K562 (cell line): ENCODE measurements at regions not wholly inside any gene's neighbourhood (a gene's known extent, or its start where the extent isn't known, plus 50 kb on each side); places are given as distances from the start of the nearest gene placed in this dataset.
A peak's percentile ranks its signal among the peaks of the same experiment; 100 is the strongest.

Experiments
- ATAC-seq: fragments of 200-7000 bp; cut with Tn5 transposase; 3 replicates; pipeline ENCODE4 v1.9.1; 2020; ENCODE audit warnings: moderate library complexity
- BruUV-seq: library from RNA; stranded (reverse); fragments of 400-500 nt; replicated peaks from 2 replicates; lab custom pipeline; 2021; lab: Mats Ljungman, UMichigan
- CTCF ChIA-PET: fragments of 300-600 bp; formaldehyde crosslinking; extraction: SDS; loops from one replicate; lab custom pipeline; 2021; ENCODE audit warnings: low intra/inter-chr PET ratio; lab: Yijun Ruan, JAX
- POLR2A ChIA-PET: fragments of 300-600, 350-650 bp; sonication (Branson Sonifier 250); formaldehyde crosslinking; extraction: SDS; loops from one replicate; lab custom pipeline; 2021; ENCODE audit warnings: antibody characterized with exemption, inconsistent platforms; lab: Yijun Ruan, JAX
- DNase-seq, 4 experiments: peaks; one replicate each; pipeline versions ENCODE4 v3.0.0 to v3.0.0-alpha.2; 2011 to 2018; ENCODE audit warnings: low spot score in 3 of 4, mixed read lengths in 3 of 4; ENCODE audit errors: extremely low read depth in 1 of 4
- FAIRE-seq: peaks from 2 replicates; lab custom pipeline; 2011; peaks lifted over from hg19 to GRCh38; lab: Jason Lieb, UNC
- H2AFZ ChIP-seq: 2 replicates; pipeline ENCODE4 v1.6.0; 2011; ENCODE audit warnings: low read depth, low read length, control low read depth, inconsistent platforms
- H3K27ac ChIP-seq: fragments of 200-600 bp; 3 replicates; pipeline ENCODE4 v1.8.0; 2011; ENCODE audit warnings: low read depth, mild to moderate bottlenecking, control low read depth, inconsistent platforms, low read length, moderate library complexity, mixed read lengths; ENCODE audit errors: extremely low read depth
- H3K27me3 ChIP-seq, 2 experiments: fragments of 300-600 bp in 1 of 2; 2 replicates in 1 of 2; 3 replicates in 1 of 2; pipeline versions ENCODE4 v1.6.0 to v1.8.0; 2011; ENCODE audit warnings: inconsistent platforms in 2 of 2, low read length in 2 of 2, mild to moderate bottlenecking in 1 of 2, mixed read lengths in 1 of 2, moderate library complexity in 1 of 2; ENCODE audit not compliant: control insufficient read depth in 2 of 2, insufficient read depth in 2 of 2
- H3K36me3 ChIP-seq: fragments of 300-600 bp; 3 replicates; pipeline ENCODE4 v1.8.0; 2011; ENCODE audit warnings: mild to moderate bottlenecking, low read length, inconsistent platforms; ENCODE audit not compliant: control insufficient read depth, insufficient read depth
- H3K4me1 ChIP-seq, 2 experiments: fragments of 200-600 bp in 1 of 2; replicated peaks in 1 of 2; 2 replicates in 1 of 2; 3 replicates in 1 of 2; pipeline versions ENCODE4 v1.5.1 to v1.8.0; 2011; ENCODE audit warnings: inconsistent platforms in 2 of 2, low read length in 2 of 2, mild to moderate bottlenecking in 1 of 2, mixed read lengths in 1 of 2, moderate library complexity in 1 of 2; ENCODE audit not compliant: control insufficient read depth in 2 of 2, insufficient read depth in 2 of 2
- H3K4me2 ChIP-seq: 2 replicates; pipeline ENCODE4 v1.6.1; 2011; ENCODE audit warnings: low read length, control low read depth, inconsistent platforms, mixed read lengths; ENCODE audit not compliant: insufficient read depth
- H3K4me3 ChIP-seq: fragments of 200-600 bp; sonication (generic), shearing (Covaris generic); 2 replicates; pipeline ENCODE4 v1.5.1; 2016; ENCODE audit warnings: control low read depth, inconsistent platforms
- H3K79me2 ChIP-seq: fragments of 200-600 bp; 3 replicates; pipeline ENCODE4 v1.8.0; 2011; ENCODE audit warnings: low read length, inconsistent platforms; ENCODE audit not compliant: control insufficient read depth, insufficient read depth
- H3K9ac ChIP-seq, 2 experiments: 2 replicates each; pipeline versions ENCODE4 v1.6.0 to v1.6.1; 2011; ENCODE audit warnings: low read depth in 2 of 2, low read length in 2 of 2, control low read depth in 1 of 2, inconsistent platforms in 1 of 2, mild to moderate bottlenecking in 1 of 2, mixed read lengths in 1 of 2; ENCODE audit not compliant: insufficient read depth in 1 of 2
- H3K9me1 ChIP-seq: one replicate; pipeline ENCODE4 v1.6.0; 2011; ENCODE audit warnings: inconsistent platforms, mild to moderate bottlenecking, low read length, moderate library complexity; ENCODE audit not compliant: control insufficient read depth, insufficient read depth
- H3K9me3 ChIP-seq: replicated peaks from 2 replicates; pipeline ENCODE4 v1.5.1; 2011; ENCODE audit warnings: low read depth, low read length, inconsistent platforms; ENCODE audit not compliant: control insufficient read depth, insufficient read depth
- H4K20me1 ChIP-seq: replicated peaks from 2 replicates; pipeline ENCODE4 v1.6.1; 2011; ENCODE audit warnings: low read length, inconsistent platforms, mixed read lengths; ENCODE audit not compliant: control insufficient read depth, insufficient read depth
- C11orf30 ChIP-seq: fragments of 450-650 bp; IDR thresholded peaks from 2 replicates; pipeline ENCODE4 v1.6.1; 2016; ENCODE audit warnings: low read depth, mild to moderate bottlenecking
- CTBP1 ChIP-seq: fragments of 450-650 bp; IDR thresholded peaks from 2 replicates; pipeline ENCODE4 v1.6.1; 2016; ENCODE audit warnings: borderline replicate concordance
- EP400 ChIP-seq: fragments of 450-650 bp; IDR thresholded peaks from 2 replicates; pipeline ENCODE4 v1.6.1; 2017; ENCODE audit warnings: antibody characterized with exemption, mild to moderate bottlenecking, moderate library complexity
- FOS ChIP-seq: IDR thresholded peaks from 3 replicates; pipeline ENCODE4 v1.6.1; 2011; ENCODE audit not compliant: insufficient read length; ENCODE audit errors: extremely low read depth
- KDM1A ChIP-seq, 2 experiments: fragments of 450-650 bp; IDR thresholded peaks; 2 replicates each; pipeline ENCODE4 v1.6.1; 2016; ENCODE audit warnings: mild to moderate bottlenecking in 2 of 2
- MAFF ChIP-seq: IDR thresholded peaks from 2 replicates; pipeline ENCODE4 v1.6.1; 2012; ENCODE audit warnings: low read length, improper control_type of control experiment
- MAFG ChIP-seq: fragments of 450-650 bp; conservative IDR thresholded peaks from 2 replicates; pipeline ENCODE4 v1.6.1; 2016; ENCODE audit warnings: missing genetic modification characterization, missing compliant biosample characterization
- MAFK ChIP-seq: IDR thresholded peaks from 2 replicates; pipeline ENCODE4 v1.6.1; 2011; ENCODE audit warnings: low read length, improper control_type of control experiment
- MYBL2 ChIP-seq, 2 experiments: fragments of 450-650 bp in 1 of 2; sonication (generic) in 1 of 2; formaldehyde crosslinking in 1 of 2; IDR thresholded peaks; 2 replicates each; pipeline versions ENCODE4 v1.6.1 to v1.8.1; 2017 to 2022; ENCODE audit warnings: borderline replicate concordance in 1 of 2, inconsistent platforms in 1 of 2, low read depth in 1 of 2, mild to moderate bottlenecking in 1 of 2, missing genetic modification reagents in 1 of 2, moderate library complexity in 1 of 2
- NR2F6 ChIP-seq: fragments of 450-650 bp; formaldehyde crosslinking; IDR thresholded peaks from 2 replicates; pipeline ENCODE4 v1.4.0; 2020; ENCODE audit warnings: mild to moderate bottlenecking
- PTRF ChIP-seq: fragments of 450-650 bp; IDR thresholded peaks from 2 replicates; pipeline ENCODE4 v1.6.1; 2016; ENCODE audit warnings: mild to moderate bottlenecking, missing genetic modification characterization, missing compliant biosample characterization
- RAD21 ChIP-seq, 2 experiments: fragments of 250-450 bp in 1 of 2; fragments of 450-650 bp in 1 of 2; sonication (Bioruptor Pico) in 1 of 2; formaldehyde crosslinking in 1 of 2; IDR thresholded peaks in 1 of 2; conservative IDR thresholded peaks in 1 of 2; 2 replicates each; pipeline versions ENCODE4 v1.4.0 to v1.8.0; 2020 to 2022; ENCODE audit warnings: mild to moderate bottlenecking in 2 of 2, moderate library complexity in 1 of 2
- SREBF2 ChIP-seq: sonication (generic); formaldehyde crosslinking; IDR thresholded peaks from 2 replicates; pipeline ENCODE4 v1.4.0; 2020; ENCODE audit warnings: mild to moderate bottlenecking, missing genetic modification reagents
- ZNF316 ChIP-seq: fragments of 450-650 bp; IDR thresholded peaks from 2 replicates; pipeline ENCODE4 v1.6.1; 2016
- WGBS: fragments of 100-300 bp; shearing (Covaris generic); methylation state at CpG from one replicate; pipeline ENCODE4 v1.1.6; 2016; ENCODE audit warnings: low coverage, mixed read lengths; ENCODE audit not compliant: insufficient coverage; ENCODE audit errors: missing lambda C conversion rate; 5-methylcytosine and 5-hydroxymethylcytosine counted together
- in situ Hi-C: fragments of 300-500 bp; cut with MboI; formaldehyde crosslinking; loops from 4 replicates; pipeline ENCODE4 v1.15.0; 2018; ENCODE audit warnings: inconsistent platforms, mixed read lengths
- intact Hi-C: fragments of 100-400 bp; cut with micrococcal nuclease; formaldehyde crosslinking; loops from 2 replicates; pipeline ENCODE4 v1.14.2; 2022
- TF ChIP-seq, protein P1 (sequence below): fragments of 250-450 bp; sonication (Bioruptor Pico); IDR thresholded peaks from 2 replicates; pipeline ENCODE4 v1.4.0; 2020; ENCODE audit warnings: borderline replicate concordance
- TF ChIP-seq, protein P2 (sequence below): sonication (generic); formaldehyde crosslinking; IDR thresholded peaks from 2 replicates; pipeline ENCODE4 v1.8.1; 2023; ENCODE audit warnings: mild to moderate bottlenecking, missing genetic modification reagents
- TF ChIP-seq, protein P3 (sequence below): sonication (generic); formaldehyde crosslinking; IDR thresholded peaks from 2 replicates; pipeline ENCODE4 v1.8.0; 2022; ENCODE audit warnings: mild to moderate bottlenecking, missing genetic modification reagents

DNA sequence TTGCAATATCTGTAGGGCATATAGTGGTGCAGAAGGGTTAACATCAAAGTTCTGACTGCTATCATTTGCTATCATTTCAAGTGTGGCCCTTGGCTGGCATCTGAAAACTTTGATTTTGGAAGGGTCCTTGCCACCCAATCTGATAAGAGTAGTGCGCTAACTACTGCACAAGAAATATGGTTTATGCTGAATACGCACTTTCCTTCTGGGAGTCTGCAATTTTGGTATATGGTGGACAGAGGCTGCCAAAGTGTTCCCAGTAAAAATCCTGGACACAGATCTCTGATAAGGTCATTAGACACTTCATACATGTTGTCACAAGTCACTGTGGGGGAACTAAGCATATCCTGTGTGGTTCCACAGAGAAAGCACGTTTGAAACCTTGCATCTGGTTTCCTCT, 461.6 kb upstream of the CDH11 start:
- Histone ChIP-seq H2AFZ (no peak overlapping the region), H3K27ac (no peak overlapping the region), H3K9me3 (no peaks in the 10 kb centered on the region), H3K4me3 (no peak overlapping the region), H3K27me3 (no peaks in the 10 kb centered on the region), H3K79me2 (no peaks in the 10 kb centered on the region), H4K20me1 (no peaks in the 10 kb centered on the region), H3K36me3 (no peaks in the 10 kb centered on the region), H3K9ac (no peak overlapping the region), H3K4me2 (no peak overlapping the region), H3K4me1 (no peaks in the 10 kb centered on the region), H3K9me1 (no peaks in the 10 kb centered on the region)
- in situ Hi-C loops, result no loop called here
- DNase-seq (no peak), FAIRE-seq (no peak), ATAC-seq (no peak)
- POLR2A ChIA-PET, result no interaction called here
- BruUV-seq, result no TSS peak
- WGBS, result 3% methylated on average over 3 of the region's 3 CpGs
- CTCF ChIA-PET, result no interaction called here
- intact Hi-C loops, result no loop called here
- TF ChIP-seq SREBF2 (CRISPR knock-in tag), result no peak
- TF ChIP-seq ZNF316, result peak; percentile 48
- no peak for TF ChIP-seq EP400
- TF ChIP-seq, protein P1, sequence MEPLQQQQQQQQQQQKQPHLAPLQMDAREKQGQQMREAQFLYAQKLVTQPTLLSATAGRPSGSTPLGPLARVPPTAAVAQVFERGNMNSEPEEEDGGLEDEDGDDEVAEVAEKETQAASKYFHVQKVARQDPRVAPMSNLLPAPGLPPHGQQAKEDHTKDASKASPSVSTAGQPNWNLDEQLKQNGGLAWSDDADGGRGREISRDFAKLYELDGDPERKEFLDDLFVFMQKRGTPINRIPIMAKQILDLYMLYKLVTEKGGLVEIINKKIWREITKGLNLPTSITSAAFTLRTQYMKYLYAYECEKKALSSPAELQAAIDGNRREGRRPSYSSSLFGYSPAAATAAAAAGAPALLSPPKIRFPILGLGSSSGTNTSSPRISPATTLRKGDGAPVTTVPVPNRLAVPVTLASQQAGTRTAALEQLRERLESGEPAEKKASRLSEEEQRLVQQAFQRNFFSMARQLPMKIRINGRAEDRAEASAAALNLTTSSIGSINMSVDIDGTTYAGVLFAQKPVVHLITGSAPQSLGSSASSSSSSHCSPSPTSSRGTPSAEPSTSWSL, result no peak
- TF ChIP-seq MAFG, result 0 out of 2 replicates have a peak, but pooled peaks have one; percentile 30
- TF ChIP-seq PTRF (tag), result no peak
- TF ChIP-seq RAD21 (CRISPR knock-in tag; conservative IDR thresholded peaks at IDR 0.05 in 1 of 2, IDR thresholded peaks at IDR 0.05 in 1 of 2), result no peak
- no peak for TF ChIP-seq CTBP1
- TF ChIP-seq FOS, result no peak
- TF ChIP-seq MAFK, result 0 out of 2 replicates have a peak, but pooled peaks have one; percentile 33
- TF ChIP-seq, protein P2, sequence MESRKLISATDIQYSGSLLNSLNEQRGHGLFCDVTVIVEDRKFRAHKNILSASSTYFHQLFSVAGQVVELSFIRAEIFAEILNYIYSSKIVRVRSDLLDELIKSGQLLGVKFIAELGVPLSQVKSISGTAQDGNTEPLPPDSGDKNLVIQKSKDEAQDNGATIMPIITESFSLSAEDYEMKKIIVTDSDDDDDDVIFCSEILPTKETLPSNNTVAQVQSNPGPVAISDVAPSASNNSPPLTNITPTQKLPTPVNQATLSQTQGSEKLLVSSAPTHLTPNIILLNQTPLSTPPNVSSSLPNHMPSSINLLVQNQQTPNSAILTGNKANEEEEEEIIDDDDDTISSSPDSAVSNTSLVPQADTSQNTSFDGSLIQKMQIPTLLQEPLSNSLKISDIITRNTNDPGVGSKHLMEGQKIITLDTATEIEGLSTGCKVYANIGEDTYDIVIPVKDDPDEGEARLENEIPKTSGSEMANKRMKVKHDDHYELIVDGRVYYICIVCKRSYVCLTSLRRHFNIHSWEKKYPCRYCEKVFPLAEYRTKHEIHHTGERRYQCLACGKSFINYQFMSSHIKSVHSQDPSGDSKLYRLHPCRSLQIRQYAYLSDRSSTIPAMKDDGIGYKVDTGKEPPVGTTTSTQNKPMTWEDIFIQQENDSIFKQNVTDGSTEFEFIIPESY (CRISPR knock-in tag), result no peak
- TF ChIP-seq MYBL2 (IDR thresholded peaks at IDR 0.05; ENCODE audit: low read depth), result no peak
- TF ChIP-seq MYBL2 (CRISPR knock-in tag; IDR thresholded peaks at IDR 0.05; ENCODE audit: borderline replicate concordance), result no peak
- TF ChIP-seq MAFF, result peak; percentile 29; the same call in 1 of the 2 replicates
- no peak for TF ChIP-seq KDM1A (IDR thresholded peaks at IDR 0.05)
- peak; percentile 46; the same call in 1 of the 2 replicates for TF ChIP-seq C11orf30
- TF ChIP-seq NR2F6, result no peak
- TF ChIP-seq, protein P3, sequence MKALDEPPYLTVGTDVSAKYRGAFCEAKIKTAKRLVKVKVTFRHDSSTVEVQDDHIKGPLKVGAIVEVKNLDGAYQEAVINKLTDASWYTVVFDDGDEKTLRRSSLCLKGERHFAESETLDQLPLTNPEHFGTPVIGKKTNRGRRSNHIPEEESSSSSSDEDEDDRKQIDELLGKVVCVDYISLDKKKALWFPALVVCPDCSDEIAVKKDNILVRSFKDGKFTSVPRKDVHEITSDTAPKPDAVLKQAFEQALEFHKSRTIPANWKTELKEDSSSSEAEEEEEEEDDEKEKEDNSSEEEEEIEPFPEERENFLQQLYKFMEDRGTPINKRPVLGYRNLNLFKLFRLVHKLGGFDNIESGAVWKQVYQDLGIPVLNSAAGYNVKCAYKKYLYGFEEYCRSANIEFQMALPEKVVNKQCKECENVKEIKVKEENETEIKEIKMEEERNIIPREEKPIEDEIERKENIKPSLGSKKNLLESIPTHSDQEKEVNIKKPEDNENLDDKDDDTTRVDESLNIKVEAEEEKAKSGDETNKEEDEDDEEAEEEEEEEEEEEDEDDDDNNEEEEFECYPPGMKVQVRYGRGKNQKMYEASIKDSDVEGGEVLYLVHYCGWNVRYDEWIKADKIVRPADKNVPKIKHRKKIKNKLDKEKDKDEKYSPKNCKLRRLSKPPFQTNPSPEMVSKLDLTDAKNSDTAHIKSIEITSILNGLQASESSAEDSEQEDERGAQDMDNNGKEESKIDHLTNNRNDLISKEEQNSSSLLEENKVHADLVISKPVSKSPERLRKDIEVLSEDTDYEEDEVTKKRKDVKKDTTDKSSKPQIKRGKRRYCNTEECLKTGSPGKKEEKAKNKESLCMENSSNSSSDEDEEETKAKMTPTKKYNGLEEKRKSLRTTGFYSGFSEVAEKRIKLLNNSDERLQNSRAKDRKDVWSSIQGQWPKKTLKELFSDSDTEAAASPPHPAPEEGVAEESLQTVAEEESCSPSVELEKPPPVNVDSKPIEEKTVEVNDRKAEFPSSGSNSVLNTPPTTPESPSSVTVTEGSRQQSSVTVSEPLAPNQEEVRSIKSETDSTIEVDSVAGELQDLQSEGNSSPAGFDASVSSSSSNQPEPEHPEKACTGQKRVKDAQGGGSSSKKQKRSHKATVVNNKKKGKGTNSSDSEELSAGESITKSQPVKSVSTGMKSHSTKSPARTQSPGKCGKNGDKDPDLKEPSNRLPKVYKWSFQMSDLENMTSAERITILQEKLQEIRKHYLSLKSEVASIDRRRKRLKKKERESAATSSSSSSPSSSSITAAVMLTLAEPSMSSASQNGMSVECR (CRISPR knock-in tag), result no peak
